ENCODE measurements at regions not wholly inside any gene's neighbourhood (a gene's known extent, or its start where the extent isn't known, plus 50 kb on each side); places are given as distances from the start of the nearest gene placed in this dataset.
"Not testable (repeated sequence)": the region's sequence is repeated elsewhere in the genome, so short reads cannot be mapped to it uniquely, and the experiment has no call there.

DNA sequence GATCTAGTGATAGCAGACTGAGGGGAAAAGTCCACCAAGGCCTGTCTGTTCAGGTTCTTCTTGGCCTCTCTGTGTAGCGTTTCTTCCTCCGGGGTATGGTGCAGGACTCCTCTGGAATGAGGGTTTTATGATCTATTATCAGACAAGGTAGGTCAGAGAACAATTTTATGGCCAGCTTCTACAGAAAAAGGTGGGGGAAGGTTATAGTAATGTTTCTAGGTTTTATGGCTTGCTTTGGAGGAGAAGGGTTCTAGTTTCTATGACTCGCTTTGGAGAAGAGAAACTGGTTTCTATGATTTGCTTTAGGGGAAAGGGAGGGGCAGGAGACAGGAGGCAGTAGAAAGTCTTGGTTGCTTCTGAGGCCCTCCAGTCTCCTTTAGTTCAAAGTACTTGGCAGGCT lies 144.8 kb upstream of the LAMA2 start:
- DNase-seq, result no peak

DNA sequence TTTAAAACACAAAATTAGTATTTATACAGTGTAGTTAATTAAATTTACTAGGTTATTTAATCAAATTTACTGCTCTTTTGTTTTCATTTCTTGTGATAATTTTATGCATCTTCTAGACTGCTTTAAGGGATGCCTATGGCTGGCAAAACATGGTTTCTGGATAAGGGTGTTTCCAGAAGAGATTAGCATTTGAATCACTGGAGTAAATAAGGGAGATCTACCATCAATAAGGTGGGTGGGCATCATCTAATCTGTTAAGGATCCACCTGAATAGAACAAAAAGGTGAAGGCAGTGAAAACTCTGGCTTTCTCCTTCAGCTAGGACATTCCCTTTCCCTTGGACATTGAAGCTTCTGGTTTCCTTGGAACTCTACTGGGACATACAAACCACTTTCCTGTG lies 146.2 kb upstream of the LAMA2 start:
- DNase-seq, result no peak

DNA sequence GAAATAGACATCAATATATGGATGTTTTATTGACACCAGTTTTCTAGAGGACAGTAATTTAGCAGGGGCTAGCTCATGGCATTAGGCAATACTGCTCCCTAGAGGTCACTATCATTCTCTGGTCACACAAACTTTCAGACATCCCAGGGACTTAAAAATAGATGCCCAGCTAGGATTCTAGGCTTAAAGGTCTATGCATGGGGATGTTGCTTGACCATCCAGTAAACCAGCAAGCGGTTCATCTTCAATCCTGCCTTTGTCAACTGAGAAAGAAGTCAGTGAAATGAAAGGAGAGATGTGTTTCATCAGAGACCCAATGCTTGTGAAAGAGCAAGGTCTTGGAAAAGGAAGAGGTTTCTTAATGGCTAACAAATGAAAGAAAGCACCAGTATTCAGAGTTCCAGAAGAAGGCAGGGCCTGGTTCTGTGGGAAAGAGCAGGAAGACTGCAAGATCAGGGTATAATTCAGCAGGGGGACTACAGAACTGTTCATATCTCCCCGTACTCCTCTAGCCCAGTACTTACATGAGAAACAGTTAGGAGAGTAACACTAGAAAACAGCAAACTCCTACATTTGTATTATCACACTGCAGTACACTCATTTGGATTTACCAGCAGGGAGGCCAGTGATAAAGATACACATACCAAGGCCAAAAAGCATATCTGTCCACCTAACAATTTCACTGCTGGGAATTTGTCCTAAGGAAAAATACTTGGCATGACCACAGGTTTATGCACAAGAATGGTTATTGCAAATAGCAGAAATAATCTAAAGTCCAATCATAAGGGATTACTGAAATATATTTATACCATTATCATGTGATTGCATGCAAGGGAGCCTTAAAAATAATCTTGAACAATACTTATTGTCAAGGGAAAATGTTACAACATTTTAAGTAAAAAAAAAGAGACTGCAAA lies 151.4 kb upstream of the LAMA2 start:
- peak in 9 of 56 donors; percentile 0 to 47 (median 19) for DNase-seq

DNA sequence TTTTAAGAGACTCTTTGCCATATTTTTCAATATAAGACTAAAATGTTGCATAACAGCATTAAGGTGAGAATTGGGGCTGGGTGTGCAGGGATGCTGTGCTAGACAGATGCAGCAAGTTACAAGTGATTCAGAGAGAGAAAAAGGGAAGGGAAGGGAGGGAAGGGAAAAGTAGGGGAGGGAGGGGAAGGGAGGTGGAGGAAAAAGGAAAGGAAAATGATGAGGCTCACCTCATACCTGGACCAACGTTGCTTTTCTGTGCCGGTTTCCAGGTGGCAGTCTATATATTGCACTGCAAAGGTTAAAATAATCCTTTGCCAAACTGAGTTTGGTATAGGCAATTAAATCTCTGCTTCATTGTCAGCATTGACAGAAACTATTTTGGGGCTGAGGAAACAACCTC lies 155.4 kb upstream of the LAMA2 start:
- DNase-seq, result no peak

DNA sequence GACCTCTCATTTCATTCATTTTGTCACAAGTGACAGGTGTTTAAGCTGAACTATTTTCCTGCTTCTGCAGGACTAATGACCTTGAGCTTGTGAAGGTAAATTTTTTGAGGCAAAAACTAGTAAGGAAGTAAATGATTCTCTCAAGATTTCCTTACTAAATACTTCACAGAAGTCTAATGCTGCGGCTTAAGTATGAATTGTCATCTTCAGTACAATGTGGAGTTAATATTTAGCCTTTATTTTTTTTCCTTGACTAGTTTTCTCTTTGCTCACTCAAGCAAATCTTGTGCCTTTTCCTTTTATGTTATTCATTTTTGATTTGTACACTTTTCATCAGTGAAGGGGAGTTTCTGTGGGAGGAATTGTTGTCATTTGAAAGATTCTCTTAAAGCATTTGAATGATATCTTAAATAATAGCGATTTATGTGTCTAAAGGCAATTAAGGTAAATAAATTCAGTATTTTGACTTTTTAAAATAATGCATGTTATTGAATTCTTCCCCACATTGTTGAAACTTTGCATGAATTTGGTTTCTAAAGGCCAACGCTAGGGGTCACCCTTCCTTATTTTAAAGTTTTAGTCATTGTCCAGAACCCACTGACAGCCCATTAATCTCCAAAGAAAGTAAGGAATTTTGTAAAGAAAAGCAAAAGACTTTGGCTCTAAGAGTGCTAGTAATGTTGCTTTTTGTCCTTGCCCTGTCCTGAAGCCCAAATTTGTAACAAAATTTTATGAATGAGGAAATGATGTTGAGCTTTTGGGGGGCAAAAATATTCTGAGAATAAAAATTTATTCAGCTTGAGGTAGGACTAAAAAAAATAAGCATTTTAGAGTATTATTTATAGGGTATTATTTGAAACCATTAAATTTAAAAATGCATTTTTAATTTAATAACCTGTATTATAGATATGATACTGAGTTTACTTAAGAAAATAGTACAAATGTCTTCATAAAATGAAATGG lies 157.4 kb upstream of the LAMA2 start:
- DNase-seq, result peak in 4 of 56 donors; percentile 1 to 10 (median 6)

DNA sequence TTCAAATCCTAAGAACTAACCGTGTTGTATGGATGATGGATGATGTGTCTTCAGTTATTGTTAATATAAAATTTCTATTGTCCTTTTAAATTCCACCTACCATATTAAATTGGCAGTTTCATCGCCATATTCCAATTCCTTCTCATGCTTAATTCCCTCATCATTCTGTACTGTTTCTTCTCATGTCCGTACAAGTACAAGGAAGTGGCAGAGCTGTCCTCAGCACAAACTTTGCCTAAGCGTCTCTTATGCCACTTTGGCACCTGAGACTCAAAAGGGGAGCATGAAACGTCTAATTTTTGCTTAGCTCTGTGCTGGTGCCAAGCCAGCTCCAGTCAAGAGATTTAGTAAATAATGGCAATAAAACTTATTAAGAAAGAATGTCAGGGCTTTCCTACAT lies 158.2 kb upstream of the LAMA2 start:
- no peak for DNase-seq

DNA sequence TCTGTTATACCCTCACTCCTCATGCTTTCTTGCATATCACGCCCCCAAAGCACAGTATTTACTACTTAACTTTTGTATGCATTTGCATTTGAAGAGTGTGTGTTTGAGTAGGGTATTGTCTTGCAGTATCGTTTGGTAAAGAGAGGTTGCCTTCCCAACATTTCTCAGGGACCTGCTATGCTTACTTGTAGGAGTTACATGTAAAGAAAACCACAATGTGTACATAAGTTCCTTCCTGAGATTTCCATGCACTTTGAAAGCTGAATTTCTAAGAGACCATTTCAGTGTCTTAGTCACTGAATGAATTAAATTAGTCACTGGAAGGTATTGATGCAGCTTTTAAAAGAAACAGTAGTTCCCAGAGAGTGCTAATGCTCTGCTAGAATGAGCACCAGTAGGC lies 159.3 kb upstream of the LAMA2 start:
- no peak for DNase-seq

DNA sequence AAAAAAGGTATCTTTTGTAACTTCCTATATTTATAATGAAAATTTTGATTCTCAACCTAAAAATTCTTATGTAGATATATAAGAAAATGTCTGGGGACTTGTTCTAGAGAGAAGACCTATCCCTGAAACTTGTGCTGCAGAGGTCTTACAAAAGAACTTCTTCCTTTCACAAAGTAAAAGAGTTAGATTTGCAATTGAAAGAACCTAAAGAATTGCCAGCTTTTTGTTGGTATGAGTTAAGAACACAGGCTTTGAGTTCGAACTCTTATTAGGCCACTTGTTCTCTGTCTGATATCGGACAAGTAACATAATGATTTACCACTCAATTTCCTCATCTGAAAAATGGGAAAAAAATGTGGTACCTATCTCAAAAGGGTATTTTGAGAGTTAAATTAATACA lies 162.0 kb upstream of the LAMA2 start:
- DNase-seq, result no peak

DNA sequence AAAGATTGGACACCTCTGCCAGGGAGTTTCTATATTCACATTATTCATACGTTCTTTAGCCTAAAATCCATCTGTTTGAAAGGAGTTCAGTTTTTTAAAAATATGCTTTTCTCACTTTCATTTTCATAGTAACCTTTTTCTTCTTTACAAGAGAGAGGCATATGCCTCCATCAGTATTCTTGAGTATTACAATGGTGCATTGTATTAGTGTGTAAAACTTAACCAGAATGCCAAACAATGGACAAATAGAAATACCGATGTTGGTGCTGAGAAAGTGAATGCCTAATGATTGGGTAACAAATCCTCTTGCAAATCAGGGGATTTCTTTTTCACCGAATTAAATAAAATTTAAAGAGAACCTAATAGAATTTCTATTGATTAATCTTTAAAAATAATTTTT lies 163.2 kb upstream of the LAMA2 start:
- no peak for DNase-seq

DNA sequence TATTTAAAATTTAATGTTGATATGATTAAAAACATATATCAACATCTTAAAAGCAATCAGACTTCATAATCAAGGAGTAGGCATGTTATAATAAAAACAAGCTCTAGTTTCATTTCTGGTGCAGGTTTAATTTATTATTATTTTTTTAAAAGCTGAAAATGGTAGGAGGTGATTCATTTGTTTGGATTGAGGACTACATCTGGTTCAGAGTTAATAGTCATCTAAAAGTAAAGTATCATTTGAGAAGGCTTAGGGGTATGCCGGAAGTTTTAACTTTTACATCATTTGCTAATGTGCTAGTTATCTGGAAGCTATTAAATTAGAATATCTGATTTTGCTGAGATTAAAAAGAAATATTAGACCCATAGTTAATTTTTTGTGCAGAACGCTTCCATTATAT lies 169.5 kb upstream of the LAMA2 start:
- DNase-seq, result no peak

DNA sequence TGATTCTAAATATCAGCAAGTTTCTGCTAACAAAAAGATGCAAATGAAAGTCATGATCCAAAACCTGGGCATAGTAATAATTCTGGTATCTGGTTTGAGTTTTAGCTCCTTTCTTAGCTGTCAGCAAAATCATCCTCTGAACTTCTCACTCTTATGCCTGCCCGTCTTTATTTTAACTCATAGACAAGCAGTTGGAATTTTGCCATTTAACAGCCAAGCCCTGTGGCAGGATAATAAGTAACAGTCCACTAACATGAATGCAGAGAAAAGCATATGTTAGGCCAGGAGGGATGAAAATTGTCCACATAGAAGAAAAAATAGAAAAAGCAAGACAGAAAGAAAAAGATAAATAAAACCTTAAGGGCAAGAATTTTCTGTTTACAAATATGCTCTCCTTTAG lies 170.0 kb upstream of the LAMA2 start:
- DNase-seq, result no peak

DNA sequence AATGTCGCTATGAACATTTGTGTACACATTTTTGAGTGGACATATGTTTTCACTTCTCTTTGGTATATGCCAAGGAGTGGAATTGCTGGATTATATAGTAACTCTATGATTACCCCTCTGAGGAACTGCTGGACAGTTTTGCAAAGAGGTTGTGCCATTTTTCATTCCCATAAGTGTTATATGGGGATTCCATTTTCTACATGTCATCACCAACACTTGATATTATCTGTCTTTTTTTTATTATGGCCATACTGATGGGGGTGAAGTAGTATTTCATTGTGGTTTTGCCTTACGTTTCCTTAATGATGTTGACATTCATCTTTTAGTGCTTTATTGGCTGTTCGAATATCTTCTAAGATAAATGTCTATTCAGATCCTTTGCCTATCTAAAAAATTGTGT lies 171.8 kb upstream of the LAMA2 start:
- no peak for DNase-seq

DNA sequence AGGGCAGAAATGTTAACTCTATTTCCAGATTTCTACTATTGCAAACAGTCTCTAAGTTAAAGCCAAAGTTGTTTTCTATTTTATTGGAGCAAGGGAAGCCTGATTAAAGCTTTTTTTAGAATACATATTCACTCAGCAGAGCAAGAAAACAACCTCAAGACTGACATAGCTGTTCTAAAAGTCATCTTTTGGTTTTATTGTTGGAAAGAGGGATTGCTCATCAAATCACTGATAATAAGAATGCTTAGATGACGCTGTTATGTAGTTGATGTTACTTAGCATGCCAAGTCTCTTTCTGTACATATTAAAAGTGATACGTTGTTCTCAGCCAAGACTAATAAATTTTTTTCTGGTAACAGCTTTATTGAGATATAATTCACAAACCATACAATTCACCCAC lies 172.6 kb upstream of the LAMA2 start:
- DNase-seq, result no peak

DNA sequence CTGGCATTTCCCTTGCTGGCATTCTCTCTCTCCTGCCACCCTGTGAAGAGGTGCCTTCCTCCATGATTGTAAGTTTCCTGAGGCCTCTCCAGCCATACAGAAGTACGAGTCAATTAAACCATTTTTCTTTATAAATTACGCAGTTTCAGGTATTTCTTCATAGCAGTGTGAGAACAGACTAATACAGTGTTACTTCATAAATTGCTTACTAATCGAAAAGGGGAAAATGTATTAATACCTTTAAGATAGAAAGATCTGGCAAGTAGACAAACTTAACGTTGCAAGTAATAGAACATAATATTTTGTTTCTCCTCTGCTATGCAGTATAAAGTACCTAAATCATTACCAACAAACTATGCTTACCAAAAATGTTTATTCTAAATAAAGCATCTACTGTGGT lies 178.3 kb upstream of the LAMA2 start:
- no peak for DNase-seq

DNA sequence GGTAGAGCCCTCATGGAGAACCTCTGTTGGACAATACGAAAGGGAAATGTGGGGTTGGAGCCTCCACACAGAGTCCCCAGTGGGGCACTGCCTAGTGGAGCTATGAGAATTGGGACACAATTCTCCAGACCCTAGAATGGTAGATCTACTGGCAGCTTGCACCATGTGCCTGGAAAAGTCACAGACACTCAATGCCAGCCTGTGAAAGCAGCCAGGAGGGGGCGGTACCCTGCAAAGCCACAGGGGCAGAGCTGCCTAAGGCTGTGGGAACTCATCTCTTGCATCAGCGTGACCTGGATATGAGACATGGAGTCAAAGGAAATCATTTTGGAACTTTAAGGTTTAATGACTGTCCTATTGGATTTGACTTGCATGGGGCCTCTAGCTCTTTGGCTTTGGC lies 179.1 kb upstream of the LAMA2 start:
- not testable (repeated sequence) for DNase-seq

DNA sequence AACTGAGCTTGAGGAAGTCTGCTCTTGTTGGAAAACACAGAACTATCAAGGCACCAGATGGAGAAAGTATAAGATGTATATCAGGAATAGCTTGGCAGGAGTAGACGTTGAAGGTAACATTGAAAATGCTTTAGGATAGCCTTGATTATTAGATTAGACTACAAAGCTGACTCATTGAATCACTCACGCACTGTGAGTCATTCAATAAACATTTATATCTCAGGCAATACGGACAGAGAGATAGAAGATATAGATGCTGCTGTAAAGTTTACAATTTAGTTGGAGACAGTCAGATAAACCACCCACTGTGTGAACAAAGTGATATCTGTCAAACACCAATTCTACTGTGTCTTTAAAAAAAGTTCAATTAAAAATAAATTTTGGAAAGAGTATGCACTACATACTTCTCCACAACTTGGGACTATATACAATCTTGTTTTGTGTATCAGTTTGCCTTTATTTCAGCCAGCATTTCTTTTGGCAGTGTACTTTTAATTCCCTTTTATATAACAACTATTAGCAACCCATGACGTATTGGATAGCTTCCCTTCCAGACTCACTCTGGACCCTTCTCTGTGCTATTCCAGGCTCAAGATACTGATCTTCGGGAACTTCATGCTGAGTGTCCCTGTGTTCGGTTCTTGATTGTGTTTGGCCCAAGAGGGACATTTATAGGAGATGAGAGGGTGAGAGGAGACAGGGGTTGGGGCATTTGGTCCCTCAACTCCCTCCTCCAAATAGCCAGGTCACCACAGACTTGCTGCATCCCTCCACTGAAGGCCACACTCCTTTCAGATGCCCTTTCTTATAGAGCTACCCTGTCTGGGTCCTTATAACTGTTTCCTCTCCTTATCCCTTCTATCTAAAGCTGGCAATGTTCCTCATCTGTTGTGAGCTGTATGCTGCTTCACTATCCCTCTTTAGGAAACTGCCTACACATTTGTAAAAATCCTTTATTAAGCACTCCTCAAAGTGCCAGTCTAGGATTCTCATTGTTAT lies 176.6 kb upstream of the PTPRK start:
- DNase-seq, result no peak

DNA sequence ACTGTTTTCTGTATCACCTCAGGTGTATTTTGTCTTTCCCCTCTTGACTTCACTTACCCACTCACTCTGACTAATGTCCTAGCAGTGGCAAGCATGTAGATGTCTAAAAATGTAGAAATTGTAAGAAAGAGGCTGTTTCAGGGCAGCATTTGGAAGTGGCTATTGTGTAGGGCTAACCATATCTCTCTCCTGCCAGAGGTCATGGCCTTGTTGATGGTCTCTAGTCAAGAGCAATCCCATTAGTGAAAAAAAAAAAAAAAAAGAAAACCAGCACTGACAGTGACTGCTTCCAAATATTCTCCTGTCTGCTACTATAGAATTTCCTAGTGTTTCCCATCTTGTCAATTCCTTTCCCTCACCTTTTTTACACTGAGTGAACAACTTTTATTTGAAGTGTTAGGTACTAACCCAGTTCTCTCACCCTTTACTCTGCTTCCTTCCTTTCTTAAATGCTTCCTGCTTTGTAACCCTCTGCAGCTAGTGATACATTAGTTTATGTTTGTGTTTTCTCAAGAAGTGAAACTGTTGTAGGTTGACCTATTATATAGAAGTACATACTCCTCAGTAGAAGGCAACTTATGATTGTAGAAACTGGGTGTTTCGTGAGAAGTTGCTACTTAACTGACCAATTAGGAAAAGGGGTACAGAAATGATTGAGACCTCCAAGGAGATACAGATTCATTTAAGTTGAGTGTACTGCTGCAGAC lies 174.1 kb upstream of the PTPRK start:
- DNase-seq, result no peak

DNA sequence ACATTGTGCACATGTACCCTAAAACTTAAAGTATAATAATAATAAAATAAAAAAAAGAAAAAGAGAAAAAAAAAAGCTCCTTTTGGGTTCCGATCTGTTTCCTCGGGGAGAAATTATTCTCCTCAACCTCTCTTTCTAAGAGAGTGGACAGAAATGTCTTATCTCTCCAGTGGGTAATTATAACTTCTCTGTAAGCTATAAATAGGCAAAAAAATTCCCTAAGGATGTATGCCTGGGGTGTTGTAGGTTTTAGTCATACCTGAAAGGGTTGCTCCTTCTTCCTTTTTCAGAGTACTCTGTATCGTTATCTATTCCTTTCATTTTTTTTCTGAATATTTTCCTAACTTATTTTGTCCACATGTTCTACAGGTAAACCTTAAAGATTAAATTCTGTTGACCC lies 169.7 kb upstream of the PTPRK start:
- no peak for DNase-seq

DNA sequence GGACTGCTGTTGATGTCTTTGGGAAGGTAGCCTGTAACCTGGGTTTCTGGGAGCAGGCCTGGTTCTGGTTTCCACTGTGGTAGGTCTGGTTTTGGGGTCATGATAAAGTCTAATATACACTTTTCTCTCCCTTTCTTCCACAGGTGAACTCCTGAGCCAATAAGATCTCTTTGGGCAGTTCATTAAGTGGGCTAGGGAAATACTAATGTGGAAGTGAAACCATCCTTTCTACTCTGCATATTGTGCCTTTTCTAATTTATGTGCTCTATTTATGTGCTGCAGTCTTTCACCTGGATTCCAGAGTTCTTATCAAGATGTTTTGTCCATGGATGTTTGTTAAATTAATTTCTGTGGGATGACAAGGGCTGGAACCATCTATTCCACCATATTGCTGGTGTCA lies 165.7 kb upstream of the PTPRK start:
- DNase-seq, result no peak

DNA sequence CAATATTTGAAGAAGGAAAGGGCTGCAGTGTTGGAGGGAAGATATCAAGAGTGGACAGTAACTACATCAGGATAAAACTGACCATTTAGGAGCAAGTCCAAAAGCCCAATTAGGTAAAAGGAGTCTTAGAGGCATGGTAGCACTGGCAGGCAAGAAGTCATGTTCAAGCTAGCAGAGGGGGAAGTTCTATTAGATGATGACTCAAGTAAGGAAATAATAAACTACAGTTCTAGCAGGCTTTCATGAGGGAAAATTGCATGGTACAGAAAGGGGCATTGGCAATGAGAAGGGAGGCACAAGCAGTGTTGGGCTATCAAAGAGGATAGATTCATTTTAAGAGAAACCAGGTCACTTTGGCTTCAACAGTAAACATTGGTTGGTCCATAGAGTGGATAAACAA lies 156.1 kb upstream of the PTPRK start:
- no peak for DNase-seq
